Heart left ventricle (tissue), 13 donors: ENCODE measurements at regions not wholly inside any gene's neighbourhood (a gene's known extent, or its start where the extent isn't known, plus 50 kb on each side); places are given as distances from the start of the nearest gene placed in this dataset.

ENCODE experiments used
- CTCF ChIP-seq, 12 donors: fragments of 200-600 bp; sonication (generic) in 4 of 12; IDR thresholded peaks; one replicate each; pipeline versions ENCODE4 v1.5.0 to v1.8.0; 2018 to 2022; ENCODE audit warnings: antibody characterized with exemption in 12 of 12, mild to moderate bottlenecking in 5 of 12
- POLR2A ChIP-seq, 2 donors: fragments of 450-650 bp; IDR thresholded peaks; one replicate each; pipeline ENCODE4 v1.6.1; 2017; ENCODE audit warnings: antibody characterized with exemption in 2 of 2, mild to moderate bottlenecking in 2 of 2, moderate library complexity in 2 of 2
- donor health status: ischemic (EF 13 %, LVEDD 7.1; RV severe dilation, severe dysfunction).
- donor health status: DM: no; HTN: yes; CAD: no.
- donor health status: DM: no; HTN: no; CAD: no.
- donor health status: ischemic (EF 25% LVEDD 6.9; RV normal size, moderate dysfunction).
- donor health status: ischemic (EF 25% LVEDD 5.7; RV mildly dilated, moderate dysfunction).
- donor health status: ischemic (EF 35%, LVEDD 5.7; RV mildly dilated, moderate dysfunction).
- donor health status: nonischemic (EF 11% LVEDD 7.7; RV severe dilation, severe dysfunction).
- donor health status: DM: yes; HTN: yes; CAD: no.
- donor health status: PGD.
- donor health status: ischemic (EF 29% LVEDD 5.4; RV normal size, mild dysfunction).
- donor health status: nonischemic (EF 23%, LVEDD 6.1; RV moderate dilation, normal function).

GRCh38 chr11:128179512-128179911 is 407.8 kb downstream of the ETS1 start:
- no peak for TF ChIP-seq CTCF (IDR thresholded peaks at IDR 0.05)
- no peak for TF ChIP-seq POLR2A (IDR thresholded peaks at IDR 0.05)
